ENCODE measurements at regions not wholly inside any gene's neighbourhood (a gene's known extent, or its start where the extent isn't known, plus 50 kb on each side); places are given as distances from the start of the nearest gene placed in this dataset.

GRCh38 chr5:29229461-29229860 is 1964.0 kb upstream of the CDH6 start:
- Histone ChIP-seq H4K91ac (ENCODE audit: insufficient read length, low read depth, low read length) (no peak overlapping the region), H3K23me2 (ENCODE audit: insufficient read length, low read depth, low read length, poor library complexity, severe bottlenecking) (no peaks in the 10 kb centered on the region), H4K5ac (ENCODE audit: insufficient read length, low read depth, low read length) (no peak overlapping the region), H2BK120ac (ENCODE audit: low read depth, low read length, poor library complexity, severe bottlenecking) (no peak overlapping the region), H3K56ac (ENCODE audit: insufficient read length, low read depth, low read length) (no peak overlapping the region), H3K27me3 (ENCODE audit: insufficient read depth, low read length) (no peaks in the 10 kb centered on the region), H3K4me2 (ENCODE audit: insufficient read depth, insufficient read length, low read length) (no peak overlapping the region), H4K20me1 (ENCODE audit: control insufficient read depth, insufficient read depth, insufficient read length) (no peaks in the 10 kb centered on the region), H3K4me1 (ENCODE audit: insufficient read depth, low read length) (no peaks in the 10 kb centered on the region), H2AFZ (ENCODE audit: low read length) (no peak overlapping the region), H3K79me1 (ENCODE audit: insufficient read depth, low read depth, low read length, poor library complexity, severe bottlenecking) (no peaks in the 10 kb centered on the region), H3K18ac (ENCODE audit: insufficient read length, low read depth, low read length) (no peak overlapping the region), H2BK12ac (ENCODE audit: insufficient read length, low read depth, low read length) (no peak overlapping the region), H2BK5ac (ENCODE audit: insufficient read length, low read length) (no peak overlapping the region), H2AK5ac (ENCODE audit: insufficient read length, low read length) (no peak overlapping the region), H3K27ac (ENCODE audit: insufficient read length, low read depth, low read length) (no peak overlapping the region), H4K8ac (replicated peaks; ENCODE audit: insufficient read length, low read depth, low read length) (no peak overlapping the region), H3K4ac (ENCODE audit: low read depth, low read length) (no peak overlapping the region), H3K79me2 (ENCODE audit: insufficient read depth, low read length) (no peaks in the 10 kb centered on the region), H2BK20ac (ENCODE audit: low read depth, low read length, poor library complexity, severe bottlenecking) (no peak overlapping the region), H3K23ac (ENCODE audit: insufficient read length, low read depth, low read length) (no peak overlapping the region), H3K9me3 (ENCODE audit: control insufficient read depth, low read depth, low read length) (no peaks in the 10 kb centered on the region), H2BK15ac (ENCODE audit: low read depth, low read length) (no peak overlapping the region), H3T11ph (ENCODE audit: low read length) (no peak overlapping the region), H3K9ac (ENCODE audit: extremely low read depth, insufficient read length, low read length) (no peak overlapping the region), H3K14ac (ENCODE audit: insufficient read depth, low read length) (no peak overlapping the region)
- no peaks in the 10 kb centered on the region for H3K27me3 Mint-ChIP-seq (ENCODE audit: low read depth)
- no peaks in the 10 kb centered on the region for H3K9me3 Mint-ChIP-seq
- H3K4me3 Mint-ChIP-seq, result no peak overlapping the region
- whole genome bisulfite sequencing (ENCODE audit: extremely low coverage, insufficient read length, low lambda C conversion rate), result no CpG with 5 or more reads among the region's 2 CpGs
- no peak for TF ChIP-seq CTCF (conservative IDR thresholded peaks at IDR 0.05)
- H3K36me3 Mint-ChIP-seq (ENCODE audit: insufficient read depth in 1 of 3, low read depth in 3 of 3), result no peaks in the 10 kb centered on the region
- H3K4me1 Mint-ChIP-seq, result no peaks in the 10 kb centered on the region
- no peak overlapping the region for H3K27ac Mint-ChIP-seq
- no peak for DNase-seq

Data from H9 (cell line).